SK-N-MC (cell line): ENCODE measurements at regions not wholly inside any gene's neighbourhood (a gene's known extent, or its start where the extent isn't known, plus 50 kb on each side); places are given as distances from the start of the nearest gene placed in this dataset.

ENCODE experiments used
- EZH2 ChIP-seq: fragments of 200-600 bp; sonication (generic); IDR thresholded peaks from one replicate; pipeline ENCODE4 v1.6.1; 2017; ENCODE audit warnings: antibody characterized with exemption
- POLR2AphosphoS5 ChIP-seq: IDR thresholded peaks from 2 replicates; pipeline ENCODE4 v1.6.1; 2012; ENCODE audit warnings: mild to moderate bottlenecking, low read depth, low read length, borderline replicate concordance

GRCh38 chr10:10092581-10092980, 925.1 kb upstream of the CELF2 start:
- no peak for TF ChIP-seq EZH2
- TF ChIP-seq POLR2AphosphoS5 = no peak
